AG04449 (cell line): ENCODE measurements at regions not wholly inside any gene's neighbourhood (a gene's known extent, or its start where the extent isn't known, plus 50 kb on each side); places are given as distances from the start of the nearest gene placed in this dataset.

Experiments used
- CTCF ChIA-PET: fragments of 350-600 bp; formaldehyde crosslinking; extraction: SDS; loops from one replicate; lab custom pipeline; 2021; ENCODE audit warnings: antibody characterized with exemption; lab: Yijun Ruan, JAX
- POLR2A ChIA-PET: fragments of 400-600, 350-600 bp; formaldehyde crosslinking; extraction: SDS; loops from one replicate; lab custom pipeline; 2020; ENCODE audit warnings: antibody characterized with exemption, inconsistent platforms; lab: Yijun Ruan, JAX
- DNase-seq: peaks from one replicate; pipeline ENCODE4 v3.0.0-alpha.2; 2010; ENCODE audit warnings: low read depth, low spot score
- H3K4me3 ChIP-seq: 2 replicates; pipeline ENCODE4 v1.5.1; 2011; ENCODE audit warnings: low read depth, mild to moderate bottlenecking, control low read depth, low read length
- CTCF ChIP-seq: IDR thresholded peaks from one replicate; pipeline ENCODE4 v1.5.1; 2011; ENCODE audit warnings: mild to moderate bottlenecking, moderate library complexity, low read length, control low read depth, inconsistent platforms; ENCODE audit not compliant: insufficient read depth; ENCODE audit errors: missing control alignments

- no peak overlapping the region for H3K4me3 ChIP-seq
- no peak for TF ChIP-seq CTCF
- ChIA-PET POLR2A (no interaction called here), CTCF (no interaction called here)
- DNase-seq = no peak
Measured at GRCh38 chr16:62720651-62721050, 684.4 kb upstream of the CDH8 start.

- TF ChIP-seq CTCF = no peak
- ChIA-PET CTCF (no interaction called here), POLR2A (no interaction called here)
- no peak for DNase-seq
- H3K4me3 ChIP-seq = no peak overlapping the region
Measured at GRCh38 chr16:62717026-62717425, 680.8 kb upstream of the CDH8 start.

- POLR2A ChIA-PET = no interaction called here
- CTCF ChIA-PET = no interaction called here
- no peak for TF ChIP-seq CTCF
- H3K4me3 ChIP-seq = no peak overlapping the region
- no peak for DNase-seq
Measured at GRCh38 chr16:62715701-62716100, 679.5 kb upstream of the CDH8 start.

GRCh38 chr16:62712566-62712965 lies 676.3 kb upstream of the CDH8 start:
- H3K4me3 ChIP-seq = no peak overlapping the region
- no peak for TF ChIP-seq CTCF
- POLR2A ChIA-PET = no interaction called here
- DNase-seq = no peak
- CTCF ChIA-PET = no interaction called here

GRCh38 chr16:62711797-62712196 lies 675.6 kb upstream of the CDH8 start:
- DNase-seq = no peak
- CTCF ChIA-PET = no interaction called here
- H3K4me3 ChIP-seq = no peak overlapping the region
- no peak for TF ChIP-seq CTCF
- POLR2A ChIA-PET = no interaction called here

GRCh38 chr16:62709794-62710193 lies 673.6 kb upstream of the CDH8 start:
- DNase-seq = no peak
- TF ChIP-seq CTCF = no peak
- ChIA-PET CTCF (no interaction called here), POLR2A (no interaction called here)
- H3K4me3 ChIP-seq = no peak overlapping the region
